ENCODE measurements at regions not wholly inside any gene's neighbourhood (a gene's known extent, or its start where the extent isn't known, plus 50 kb on each side); places are given as distances from the start of the nearest gene placed in this dataset.

DNA sequence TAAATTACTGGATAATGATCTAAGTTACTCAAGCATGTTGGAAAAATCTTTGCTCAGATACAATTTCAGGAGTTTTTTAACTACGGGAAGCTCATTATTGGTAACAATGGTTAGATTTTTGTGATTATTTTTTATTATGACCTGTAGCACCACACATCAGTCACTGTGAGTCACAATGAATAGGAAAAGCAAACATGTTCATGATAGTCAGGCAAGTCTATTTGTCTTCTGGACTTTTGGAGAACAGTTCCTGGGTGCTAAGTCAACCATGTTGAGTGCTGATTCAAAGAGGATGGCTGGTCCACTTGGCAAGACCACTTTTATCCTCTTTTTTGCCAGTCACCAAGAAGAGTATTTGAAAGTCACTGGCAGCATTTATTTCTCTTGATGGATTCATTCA, 403.2 kb downstream of the KIF4B start:
- no peak for DNase-seq (ENCODE audit: low read depth, low spot score)

DNA sequence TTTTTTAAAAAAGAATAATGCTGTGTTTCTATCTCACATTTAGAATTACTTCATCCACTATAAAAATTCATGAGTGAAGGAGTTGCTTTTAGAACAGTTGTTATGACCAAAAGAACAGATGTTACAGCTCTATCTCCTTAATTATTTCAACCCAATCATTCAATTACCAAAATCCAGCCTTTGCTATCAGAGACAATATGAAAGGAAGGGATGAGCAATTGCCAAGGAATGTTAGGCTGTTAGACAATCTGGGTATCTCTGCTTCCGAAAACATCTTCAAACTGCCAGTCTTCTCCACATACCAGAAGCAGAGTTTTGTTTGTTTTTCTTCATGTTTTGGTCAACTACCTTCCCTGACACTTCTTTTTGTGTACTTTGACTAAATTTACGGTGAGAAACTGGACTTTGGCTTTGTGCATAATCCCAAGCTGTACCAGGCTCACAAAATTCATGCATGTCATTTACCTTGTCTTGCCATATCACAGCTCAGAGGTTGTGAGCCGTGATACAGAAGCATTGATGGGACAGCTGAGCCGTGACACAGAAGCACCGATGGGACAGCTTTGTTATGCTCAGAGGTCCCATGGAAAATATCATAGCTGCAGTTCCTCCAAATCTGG, 405.5 kb downstream of the KIF4B start:
- no peak for DNase-seq (ENCODE audit: low read depth, low spot score)

DNA sequence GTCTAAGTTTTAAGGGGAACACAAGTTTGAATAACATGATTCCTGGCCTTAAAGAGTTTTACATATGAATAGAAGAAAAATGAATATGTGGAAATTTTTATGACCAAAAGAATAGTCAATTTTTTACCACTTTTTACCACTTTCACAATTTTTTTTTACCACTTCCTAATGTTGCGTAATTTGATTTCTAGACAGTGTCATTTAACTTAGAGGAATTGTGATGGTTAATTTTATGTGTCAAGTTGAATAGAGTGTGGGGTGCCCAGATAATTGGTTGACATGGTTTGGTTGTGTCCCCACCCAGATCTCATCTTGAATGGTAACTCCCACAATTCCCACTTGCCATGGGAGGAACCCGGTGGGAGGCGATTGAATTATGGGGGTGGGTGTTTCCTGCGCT, 416.6 kb downstream of the KIF4B start:
- no peak for DNase-seq (ENCODE audit: low read depth, low spot score)

DNA sequence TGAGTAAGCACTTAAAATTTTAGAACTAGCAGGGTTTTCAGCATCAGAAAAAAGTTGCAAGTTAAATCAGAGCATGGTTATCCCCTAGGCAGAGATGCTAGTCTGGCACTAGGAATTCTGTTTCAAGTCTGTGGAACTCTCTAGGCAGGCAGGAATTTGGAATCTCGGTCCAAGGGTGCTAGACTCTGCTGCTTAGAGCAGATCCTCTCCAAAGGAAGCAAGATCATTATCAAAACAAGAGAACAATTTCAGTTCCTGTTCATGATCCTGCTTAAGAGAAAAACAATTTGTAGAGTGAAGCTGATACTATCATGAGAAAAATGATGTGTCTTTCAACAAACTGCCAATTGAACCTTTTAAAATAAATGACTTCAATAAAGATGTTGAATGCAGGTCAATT, 420.7 kb downstream of the KIF4B start:
- no peak for DNase-seq (ENCODE audit: low read depth, low spot score)

DNA sequence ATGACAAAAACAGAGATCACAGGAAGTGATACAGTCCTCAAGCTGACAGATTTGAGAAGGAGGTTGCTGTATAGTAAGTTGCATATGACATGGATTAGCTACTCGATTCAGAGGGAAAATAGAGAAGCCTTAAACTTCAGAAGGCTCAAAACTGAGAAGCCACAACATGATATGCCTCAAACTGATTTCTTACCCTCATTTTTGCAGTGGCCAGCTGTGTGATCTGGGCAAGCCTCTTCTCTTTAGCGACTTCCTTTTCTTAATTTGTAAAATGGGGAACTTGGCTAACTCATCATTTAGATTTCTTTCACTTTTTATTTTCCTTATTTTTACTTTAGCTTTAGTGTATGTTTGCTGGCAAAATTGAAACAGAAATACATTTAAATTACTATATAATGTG, 421.1 kb downstream of the KIF4B start:
- DNase-seq (ENCODE audit: low read depth, low spot score), result no peak

DNA sequence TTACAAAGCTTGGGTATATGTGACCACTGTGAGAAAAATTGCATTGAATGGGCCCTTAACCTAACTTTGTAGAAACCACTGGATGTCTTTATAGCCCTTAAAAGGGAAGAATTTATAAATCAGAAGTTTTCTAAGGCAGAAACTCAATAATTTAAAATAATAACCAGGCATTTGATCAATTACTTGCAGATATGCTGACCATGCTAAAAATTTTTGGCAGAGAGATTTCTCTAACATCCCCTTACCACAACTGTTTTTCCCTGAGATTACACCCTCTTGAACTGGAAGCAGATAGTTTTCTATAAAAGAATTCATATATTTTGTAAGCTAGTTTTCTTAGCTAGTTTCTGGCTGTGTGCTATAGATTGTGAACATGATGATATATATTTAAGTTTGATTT, 428.3 kb downstream of the KIF4B start:
- no peak for DNase-seq (ENCODE audit: low read depth, low spot score)

DNA sequence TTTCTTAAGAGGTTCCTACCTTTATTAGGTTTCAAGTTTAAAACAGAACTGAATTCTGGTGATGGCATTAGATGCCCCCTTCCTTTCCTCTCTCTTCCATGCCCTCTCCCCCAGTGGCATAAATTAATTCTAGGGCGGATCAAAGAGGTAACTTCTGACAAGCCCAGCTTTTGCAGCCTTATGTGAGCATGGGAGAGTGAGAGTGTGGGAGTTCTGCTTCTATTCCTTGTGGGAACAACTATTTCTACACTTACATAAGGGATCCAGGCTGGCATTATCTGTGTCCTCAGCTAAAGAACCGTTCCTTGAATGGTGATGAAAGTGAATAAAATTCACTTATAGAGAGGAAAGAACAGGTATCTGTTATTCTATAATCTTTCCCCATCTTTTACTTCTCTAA, 437.6 kb downstream of the KIF4B start:
- no peak for DNase-seq (ENCODE audit: low read depth, low spot score)

DNA sequence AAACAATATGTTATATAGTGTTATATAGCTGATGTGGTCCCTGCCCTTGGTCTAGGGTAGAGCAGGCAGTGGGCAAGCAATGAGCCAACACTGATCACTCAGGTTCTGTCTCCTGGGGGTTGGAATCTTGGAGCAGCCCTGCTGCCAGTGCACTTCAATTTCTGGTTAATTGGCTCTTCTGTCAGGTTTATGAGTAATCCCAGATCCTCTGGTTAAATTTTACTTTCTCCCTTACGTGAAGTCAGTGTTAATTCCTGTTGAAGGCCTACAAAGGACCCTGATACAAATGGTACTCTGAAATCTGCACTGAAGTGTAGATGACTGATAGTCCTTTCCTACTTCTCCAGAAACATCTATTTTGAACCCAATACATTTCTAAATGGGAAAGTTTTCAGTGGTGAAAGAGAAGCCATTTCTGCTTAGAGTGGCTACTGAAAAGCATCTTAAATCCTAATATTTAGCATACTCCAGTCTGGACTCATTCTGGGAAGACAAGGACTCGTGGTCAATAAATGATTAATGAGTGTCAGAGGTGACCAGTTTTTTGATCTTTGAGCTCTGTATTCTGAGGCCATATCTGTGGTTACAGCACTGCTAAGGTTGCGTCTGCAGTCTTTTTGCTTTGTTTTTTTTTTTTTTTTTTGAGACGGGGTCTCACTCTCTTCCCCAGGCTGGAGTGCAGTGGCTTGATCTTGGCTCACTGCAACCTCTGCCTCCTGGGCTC, 442.4 kb downstream of the KIF4B start:
- no peak for DNase-seq (ENCODE audit: low read depth, low spot score)

DNA sequence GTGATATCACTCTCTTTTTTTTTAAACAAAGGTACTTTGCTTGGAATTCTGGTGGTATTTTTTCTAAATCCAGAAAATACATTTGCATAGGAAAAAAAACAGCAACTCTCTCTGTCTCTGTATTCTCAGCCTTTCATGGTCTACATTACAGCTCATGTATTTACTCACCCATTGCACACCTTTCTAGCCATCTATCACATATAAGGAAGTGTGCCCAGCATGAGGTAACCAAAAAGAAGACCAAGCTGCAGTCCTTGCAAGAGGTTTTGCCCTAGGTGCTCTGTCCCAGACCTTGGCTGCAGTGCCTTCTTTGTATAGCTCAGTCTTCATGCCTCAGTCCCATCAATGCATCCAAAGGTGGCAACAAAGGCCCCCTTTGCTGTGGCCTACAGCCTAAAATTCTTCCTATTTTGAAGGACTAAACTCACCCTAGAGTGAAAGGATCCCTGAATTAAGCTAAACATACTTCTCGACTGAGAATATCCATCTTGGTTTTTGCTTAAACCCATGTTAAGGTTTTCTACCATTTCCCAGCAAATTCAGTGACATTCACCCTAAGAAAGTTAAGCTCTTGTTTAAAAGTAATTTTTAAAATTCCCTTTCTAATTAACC, 446.4 kb downstream of the KIF4B start:
- no peak for DNase-seq (ENCODE audit: low read depth, low spot score)

DNA sequence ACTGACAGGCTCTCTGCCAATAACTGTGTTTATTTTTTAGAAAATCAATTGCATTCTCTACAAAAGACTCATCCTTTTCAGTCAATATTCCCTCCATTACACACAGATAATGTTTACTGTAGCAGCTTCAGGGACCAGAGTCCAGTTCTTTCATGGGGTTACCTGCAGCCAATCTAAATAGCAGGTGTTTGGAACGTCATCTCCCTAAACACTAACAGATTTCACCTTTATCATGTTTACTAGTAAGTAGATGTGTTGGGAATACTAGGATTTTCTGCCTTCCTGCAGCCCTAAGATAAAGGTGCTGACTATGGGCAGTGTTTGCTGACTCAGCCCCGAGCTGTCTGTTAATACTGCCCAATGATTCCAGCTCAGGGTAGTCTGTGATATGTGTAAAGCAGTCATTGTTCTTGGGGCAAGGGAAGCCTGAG, 447.0 kb downstream of the KIF4B start:
- DNase-seq (ENCODE audit: low read depth, low spot score), result no peak

DNA sequence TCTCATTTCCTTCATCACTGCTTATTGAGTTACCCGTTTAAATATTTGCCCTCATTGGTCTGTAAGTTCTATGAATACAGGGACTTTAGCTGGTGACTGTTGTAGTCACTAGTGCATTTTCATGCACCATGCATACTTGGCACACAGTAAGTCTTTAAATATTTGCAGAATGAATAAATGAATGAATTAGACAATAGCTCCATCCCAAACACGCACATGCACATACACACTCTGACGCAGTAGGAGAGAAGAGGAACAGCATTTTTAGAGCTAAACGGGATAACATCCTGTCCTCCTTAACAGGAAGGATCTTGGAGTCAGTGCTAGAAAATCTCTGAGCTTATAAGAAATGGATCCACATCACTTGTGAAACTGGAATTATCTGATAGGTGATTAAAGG, 447.7 kb downstream of the KIF4B start:
- no peak for DNase-seq (ENCODE audit: low read depth, low spot score)

DNA sequence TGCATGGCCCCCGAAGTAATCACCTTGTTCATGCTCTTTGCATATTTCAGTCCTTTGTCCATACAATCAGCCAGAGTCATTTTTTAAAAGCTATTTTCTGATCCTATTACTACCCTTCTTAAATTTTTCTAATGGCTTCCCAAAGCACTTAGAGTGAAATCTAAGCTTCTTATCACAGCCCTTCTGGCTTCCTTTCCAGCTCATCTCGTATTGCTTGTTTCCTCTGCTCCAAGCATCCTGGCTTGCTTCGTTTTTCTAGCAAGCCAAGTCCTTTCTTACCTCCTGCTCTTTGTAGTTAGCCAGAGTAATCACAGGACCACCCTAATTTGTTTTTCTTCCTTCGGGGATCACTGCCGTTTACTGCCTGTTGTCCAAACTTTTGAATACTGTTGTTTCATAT, 453.3 kb downstream of the KIF4B start:
- DNase-seq (ENCODE audit: low read depth, low spot score), result no peak

DNA sequence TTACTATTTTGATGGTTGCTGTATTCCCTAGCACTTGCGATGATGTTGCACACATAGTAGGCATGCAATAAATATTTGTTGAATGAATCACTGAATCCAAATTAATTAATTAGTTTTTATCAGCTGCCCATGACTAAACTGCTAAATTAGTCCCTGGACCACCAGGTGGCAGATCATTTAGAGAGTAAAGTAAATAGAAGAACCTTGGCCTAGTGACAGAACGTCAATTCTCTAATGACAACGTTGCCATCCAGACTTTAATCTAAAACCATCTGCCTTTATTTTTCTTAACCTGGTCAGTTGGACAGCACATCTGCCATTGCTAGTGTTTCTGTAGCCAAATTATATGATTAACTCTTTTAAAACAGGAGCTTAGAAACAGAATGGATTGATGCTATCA, 457.5 kb downstream of the KIF4B start:
- DNase-seq (ENCODE audit: low read depth, low spot score), result no peak

DNA sequence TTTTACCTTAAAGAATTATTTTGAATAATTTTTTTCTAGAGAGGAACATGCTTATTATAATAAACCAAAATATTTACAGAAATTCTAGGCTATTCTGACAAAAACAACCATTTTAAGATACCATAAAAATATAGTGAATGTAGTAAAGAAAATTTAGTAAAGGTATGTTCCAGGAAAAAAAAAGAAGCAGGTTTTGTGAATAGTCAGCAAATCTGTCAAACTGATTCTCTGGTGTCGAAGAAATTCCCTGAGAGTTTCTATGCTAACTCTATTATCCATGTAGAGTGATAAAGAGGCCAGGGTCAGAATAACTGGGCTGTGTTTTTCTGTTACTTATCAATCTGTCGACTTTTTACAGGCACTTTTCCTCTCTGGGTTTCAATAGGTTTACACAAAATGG, 459.2 kb downstream of the KIF4B start:
- no peak for DNase-seq (ENCODE audit: low read depth, low spot score)

DNA sequence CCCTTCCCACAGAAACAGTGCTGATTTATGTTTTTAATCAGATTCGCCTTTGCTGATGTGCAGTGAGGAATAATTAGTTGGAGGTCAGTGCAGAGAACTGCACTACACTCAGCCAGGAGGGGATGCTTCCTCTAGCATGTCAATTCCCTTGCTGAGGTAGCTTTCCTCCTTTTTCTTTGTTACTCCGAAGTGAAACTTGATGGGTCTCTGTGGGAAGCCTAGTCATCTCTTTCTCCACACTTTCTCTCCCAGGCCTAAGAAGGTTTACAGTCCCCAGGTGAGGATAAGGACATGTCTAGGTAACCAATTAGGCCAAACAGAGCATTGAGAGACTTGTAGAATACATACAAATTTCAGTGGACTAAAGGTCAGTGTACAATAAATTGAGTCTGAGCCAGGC, 461.8 kb downstream of the KIF4B start:
- DNase-seq (ENCODE audit: low read depth, low spot score), result no peak

DNA sequence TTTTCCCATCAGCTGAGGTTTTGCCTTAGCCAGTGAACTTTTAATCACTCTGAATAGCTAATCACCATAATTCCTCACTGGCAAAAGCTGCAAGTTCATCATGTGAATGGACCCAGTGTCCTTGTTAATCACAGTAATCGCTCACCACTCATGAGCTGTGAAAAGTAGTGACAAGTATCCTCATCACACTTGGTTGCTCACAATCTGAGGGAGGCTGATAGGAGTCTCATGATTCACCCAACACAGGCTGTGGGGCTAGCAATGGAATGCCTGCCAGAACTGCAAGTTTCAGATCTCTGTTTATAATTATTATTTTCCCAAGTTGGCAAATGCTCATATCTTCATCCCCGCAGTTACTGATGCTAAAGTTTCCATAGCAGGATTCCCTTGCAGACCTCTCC, 467.2 kb downstream of the KIF4B start:
- DNase-seq (ENCODE audit: low read depth, low spot score), result peak; percentile 5

DNA sequence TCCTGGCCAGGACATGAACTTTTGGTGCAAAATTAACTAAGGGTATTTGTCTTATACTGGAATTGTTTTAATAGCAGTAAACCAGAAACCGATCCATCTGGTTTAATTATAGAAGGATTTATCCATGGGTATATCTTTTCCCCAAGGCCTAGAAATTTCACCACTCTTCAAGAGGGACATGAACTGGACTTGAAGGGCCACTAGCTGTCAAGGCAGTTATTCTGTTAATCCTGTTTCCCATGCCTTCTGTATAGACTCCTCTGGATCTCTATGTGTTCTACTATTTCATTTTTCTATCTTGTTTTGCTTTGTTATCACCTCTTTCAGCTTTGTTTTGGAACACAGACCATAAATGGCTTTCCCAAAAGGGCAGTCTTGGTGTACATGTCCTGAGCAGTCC, 467.6 kb downstream of the KIF4B start:
- DNase-seq (ENCODE audit: low read depth, low spot score), result no peak

DNA sequence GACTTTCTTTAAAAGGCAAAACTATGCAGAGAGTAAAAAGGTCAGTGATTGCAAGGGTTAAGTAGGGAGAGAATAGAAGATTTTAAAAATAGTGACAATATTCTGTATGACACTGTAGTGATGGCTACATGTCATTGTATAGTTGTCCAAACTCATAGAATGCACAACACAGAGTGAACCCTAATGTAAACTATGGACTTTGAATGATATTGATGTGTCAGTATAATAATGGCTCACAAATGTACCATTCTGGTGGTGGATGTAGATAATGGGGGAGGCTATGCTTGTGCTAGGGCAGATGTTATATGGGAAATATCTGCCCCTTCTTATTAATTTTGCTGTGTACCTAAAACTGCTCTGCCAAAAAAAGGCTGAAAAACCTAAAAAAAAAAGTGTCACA, 468.9 kb downstream of the KIF4B start:
- no peak for DNase-seq (ENCODE audit: low read depth, low spot score)

DNA sequence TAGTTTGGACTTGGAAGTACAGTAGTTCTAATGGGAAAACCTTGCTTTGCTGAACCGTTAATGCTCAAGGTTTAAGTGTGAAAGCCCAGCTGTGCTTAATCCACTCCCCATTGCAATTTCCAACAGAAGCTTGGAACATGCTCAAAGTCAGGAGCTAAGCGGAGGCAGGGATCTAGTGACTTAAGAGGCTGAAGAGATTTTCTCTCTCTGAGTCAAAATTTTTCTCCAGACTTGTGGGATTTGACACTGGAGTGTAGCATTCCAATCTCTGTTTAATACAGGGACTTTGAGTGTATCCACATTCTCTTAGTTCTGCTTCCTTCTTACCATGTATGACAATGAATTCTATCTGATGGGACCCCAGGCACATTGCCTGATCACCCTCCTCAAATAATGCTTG, 471.8 kb downstream of the KIF4B start:
- peak; percentile 23 for DNase-seq (ENCODE audit: low read depth, low spot score)

DNA sequence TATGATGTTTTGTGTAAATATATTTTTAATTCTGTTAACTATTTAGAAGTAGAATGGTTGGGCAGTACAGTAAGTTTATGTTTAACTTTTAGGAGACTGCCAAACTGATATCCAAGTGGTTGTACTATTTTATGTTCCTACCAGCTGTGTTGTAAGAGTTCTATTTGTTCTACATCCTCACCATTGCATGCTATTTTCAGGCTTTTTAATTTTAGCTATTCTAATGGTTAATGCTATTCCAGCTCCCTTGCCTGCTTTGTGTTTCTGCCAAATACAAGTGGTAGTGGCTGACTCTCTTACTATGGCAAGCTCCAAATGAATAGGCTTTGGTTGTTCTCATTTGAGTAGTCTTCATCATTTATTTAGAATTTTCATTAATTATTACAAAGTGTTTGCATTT, 476.4 kb downstream of the KIF4B start:
- no peak for DNase-seq (ENCODE audit: low read depth, low spot score)

DNA sequence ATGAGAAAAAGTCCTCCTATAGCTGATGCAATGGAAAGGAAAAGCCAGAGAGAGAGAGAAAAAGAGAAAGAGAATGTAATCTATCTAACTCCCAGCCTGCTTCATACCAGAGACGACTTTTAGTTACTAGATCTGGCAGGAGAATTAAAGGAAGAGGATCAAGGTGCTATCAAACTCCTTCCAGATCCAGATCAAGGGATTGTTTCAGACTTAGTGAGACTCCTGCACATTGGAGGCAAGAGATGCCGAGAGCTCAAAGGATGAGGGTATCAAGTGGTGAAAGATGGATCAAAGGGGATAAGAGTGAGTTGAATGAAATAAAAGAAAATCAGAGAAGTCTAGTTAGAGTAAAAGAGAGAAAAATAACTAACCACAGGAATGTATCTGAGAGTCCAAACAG, 478.6 kb downstream of the KIF4B start:
- no peak for DNase-seq (ENCODE audit: low read depth, low spot score)

DNA sequence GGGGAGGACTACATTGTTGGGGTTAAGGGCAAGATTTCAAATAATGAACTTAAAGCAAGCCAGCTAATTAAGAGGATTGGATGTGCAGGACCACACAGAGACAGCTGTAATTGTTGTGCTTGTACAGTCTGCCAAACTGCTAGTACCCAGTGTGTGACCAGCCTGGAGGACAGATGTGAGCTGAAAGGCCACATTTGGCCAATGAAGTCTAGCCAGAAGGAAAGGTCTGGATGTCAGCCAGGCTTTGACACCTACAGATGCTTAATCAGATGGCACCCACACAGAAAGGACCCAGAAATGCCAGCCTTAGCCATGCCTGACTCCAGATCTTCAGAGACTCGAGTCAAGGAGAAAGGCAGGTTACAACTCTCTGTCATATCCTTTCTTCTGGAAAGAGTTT, 491.1 kb downstream of the KIF4B start:
- DNase-seq (ENCODE audit: low read depth, low spot score), result no peak

DNA sequence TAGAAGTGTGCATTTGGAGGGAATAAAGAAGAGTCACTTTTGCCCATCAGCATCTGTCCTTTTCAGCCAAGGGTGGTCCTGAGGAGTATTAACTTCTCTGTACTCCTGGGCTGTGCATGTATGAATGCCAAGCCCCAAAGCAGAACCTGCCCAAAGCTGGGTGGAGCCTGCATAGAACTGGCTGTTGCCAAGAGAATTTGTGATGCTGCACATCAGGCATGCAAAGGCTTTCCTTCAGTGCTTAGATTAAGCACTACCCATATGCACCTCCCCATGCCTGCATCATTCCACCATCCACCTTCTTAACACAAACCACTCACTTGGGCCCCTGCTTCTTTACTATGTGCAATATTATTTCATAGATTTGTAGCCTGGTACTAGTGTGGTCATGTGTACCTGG, 493.8 kb downstream of the KIF4B start:
- no peak for DNase-seq (ENCODE audit: low read depth, low spot score)
